GM23248 (cell line): ENCODE measurements at regions not wholly inside any gene's neighbourhood (a gene's known extent, or its start where the extent isn't known, plus 50 kb on each side); places are given as distances from the start of the nearest gene placed in this dataset.

ENCODE experiments used
- DNase-seq: peaks from one replicate; pipeline ENCODE4 v3.0.0-alpha.2; 2015
- H2AFZ ChIP-seq: fragments of 200-600 bp; sonication (generic); 2 replicates; pipeline ENCODE4 v1.6.1; 2016; ENCODE audit warnings: antibody characterized with exemption
- H3F3A ChIP-seq: fragments of 200-600 bp; sonication (generic); 2 replicates; pipeline ENCODE4 v1.6.1; 2016; ENCODE audit warnings: mild to moderate bottlenecking, antibody characterized with exemption, mixed run types; ENCODE audit not compliant: insufficient read depth
- H3K27ac ChIP-seq: fragments of 200-600 bp; sonication (generic); 2 replicates; pipeline ENCODE4 v1.5.1; 2016; ENCODE audit warnings: mild to moderate bottlenecking
- H3K27me3 ChIP-seq: fragments of 200-600 bp; sonication (generic); replicated peaks from 2 replicates; pipeline ENCODE4 v1.6.1; 2016; ENCODE audit warnings: mild to moderate bottlenecking; ENCODE audit not compliant: insufficient read depth
- H3K36me3 ChIP-seq: fragments of 200-600 bp; sonication (generic); 2 replicates; pipeline ENCODE4 v1.6.1; 2016; ENCODE audit warnings: low read depth, mild to moderate bottlenecking
- H3K4me1 ChIP-seq: fragments of 200-600 bp; sonication (generic); 2 replicates; pipeline ENCODE4 v1.6.1; 2016; ENCODE audit warnings: mild to moderate bottlenecking; ENCODE audit not compliant: insufficient read depth
- H3K4me2 ChIP-seq: fragments of 200-600 bp; sonication (generic); one replicate; pipeline ENCODE4 v1.6.1; 2016; ENCODE audit warnings: mild to moderate bottlenecking; ENCODE audit not compliant: unreplicated experiment
- H3K4me3 ChIP-seq: fragments of 200-600 bp; sonication (generic); 2 replicates; pipeline ENCODE4 v1.5.1; 2016; ENCODE audit warnings: mild to moderate bottlenecking
- H3K79me2 ChIP-seq: fragments of 200-600 bp; sonication (generic); 2 replicates; pipeline ENCODE4 v1.6.1; 2016; ENCODE audit warnings: mild to moderate bottlenecking; ENCODE audit not compliant: insufficient read depth
- H3K9ac ChIP-seq: fragments of 200-600 bp; sonication (generic); 2 replicates; pipeline ENCODE4 v1.6.1; 2016; ENCODE audit warnings: mild to moderate bottlenecking
- H3K9me2 ChIP-seq: fragments of 200-600 bp; sonication (generic); 2 replicates; pipeline ENCODE4 v1.6.1; 2016; ENCODE audit warnings: mixed run types, mild to moderate bottlenecking, moderate library complexity; ENCODE audit not compliant: insufficient read depth
- H3K9me3 ChIP-seq: fragments of 200-600 bp; sonication (generic); one replicate; pipeline ENCODE4 v1.6.1; 2017; ENCODE audit warnings: low read depth
- H4K20me1 ChIP-seq: fragments of 200-600 bp; sonication (generic); 2 replicates; pipeline ENCODE4 v1.6.0; 2016; ENCODE audit not compliant: insufficient read depth
- EZH2 ChIP-seq: fragments of 200-600 bp; sonication (generic); IDR thresholded peaks from 2 replicates; pipeline ENCODE4 v1.6.1; 2018; ENCODE audit warnings: antibody characterized with exemption, mild to moderate bottlenecking; ENCODE audit not compliant: insufficient read depth, poor library complexity, severe bottlenecking
- EZH2phosphoT487 ChIP-seq: fragments of 200-600 bp; sonication (generic); IDR thresholded peaks from 2 replicates; pipeline ENCODE4 v1.6.1; 2018; ENCODE audit warnings: antibody characterized with exemption, moderate library complexity, mild to moderate bottlenecking, low read depth; ENCODE audit not compliant: insufficient read depth
- WGBS, 2 experiments: methylation state at CpG; one replicate each; pipeline ENCODE4 v1.1.6; 2015 to 2017; ENCODE audit warnings: low lambda C conversion rate in 2 of 2, low coverage in 1 of 2; ENCODE audit errors: missing lambda C conversion rate in 2 of 2; 5-methylcytosine and 5-hydroxymethylcytosine counted together
- in situ Hi-C: fragments of 300-500 bp; cut with MboI; formaldehyde crosslinking; loops from 2 replicates; pipeline ENCODE4 v1.15.0; 2020

DNA sequence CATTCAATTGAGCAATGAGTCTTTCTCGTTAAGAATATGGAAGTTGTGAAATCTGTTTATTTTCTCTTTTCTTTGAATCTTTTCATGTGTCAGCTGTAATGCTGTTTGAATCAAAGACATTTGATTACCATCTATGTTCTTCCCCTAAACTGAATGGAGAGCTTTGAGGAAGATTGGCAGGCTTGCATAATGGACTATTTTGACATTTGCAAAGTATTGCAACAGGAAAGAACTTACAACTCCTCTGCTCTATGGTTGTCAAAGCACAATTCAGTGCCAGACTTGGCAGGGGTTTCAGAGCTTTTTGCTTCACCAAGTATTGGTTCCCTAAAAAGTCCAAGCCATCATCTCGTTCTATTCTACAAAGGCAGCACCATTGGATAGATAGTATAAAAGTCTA, 549.0 kb upstream of the NUDT12 start:
- no peaks in the 10 kb centered on the region for H3F3A ChIP-seq
- no peak overlapping the region for H3K4me2 ChIP-seq
- in situ Hi-C loops = no loop called here
- H3K27ac ChIP-seq = no peak overlapping the region
- WGBS, 2 experiments = 6 to 8% methylated on average over 2 of the region's 2 CpGs
- no peaks in the 10 kb centered on the region; the same call in 1 of the 2 replicates for H3K4me1 ChIP-seq
- DNase-seq = no peak
- H3K9me2 ChIP-seq = no peaks in the 10 kb centered on the region
- H4K20me1 ChIP-seq = no peaks in the 10 kb centered on the region; the same call in 1 of the 2 replicates
- H3K9me3 ChIP-seq = peaks cover 3% of the 10 kb centered on the region
- no peaks in the 10 kb centered on the region for H3K36me3 ChIP-seq
- H3K4me3 ChIP-seq = no peak overlapping the region
- H2AFZ ChIP-seq = no peak overlapping the region
- no peaks in the 10 kb centered on the region for H3K27me3 ChIP-seq
- H3K9ac ChIP-seq = no peak overlapping the region
- TF ChIP-seq EZH2 (no peak), EZH2phosphoT487 (no peak)
- H3K79me2 ChIP-seq = no peaks in the 10 kb centered on the region

DNA sequence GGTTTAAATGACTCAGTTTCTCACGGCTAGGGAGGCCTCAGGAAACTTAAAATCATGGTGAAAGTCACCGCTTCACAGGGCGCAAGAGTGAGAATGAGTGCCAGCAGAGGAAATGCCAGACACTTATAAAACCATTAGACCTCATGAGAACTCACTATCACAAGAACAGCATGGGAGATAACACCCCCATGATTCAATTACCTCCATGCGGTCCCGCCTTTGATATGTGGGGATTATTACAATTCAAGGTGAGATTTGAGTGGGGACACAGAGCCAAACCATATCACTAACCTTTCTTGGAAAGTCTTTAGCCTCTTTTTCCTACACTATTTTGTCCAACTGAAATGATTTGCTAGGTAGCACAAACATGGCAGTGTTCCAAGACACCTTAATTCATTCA, 533.9 kb upstream of the NUDT12 start:
- no peaks in the 10 kb centered on the region for H3K9me2 ChIP-seq
- no peak overlapping the region for H3K27ac ChIP-seq
- 33 to 35% methylated on average over 5 of the region's 5 CpGs for WGBS, 2 experiments
- no peaks in the 10 kb centered on the region for H3K4me1 ChIP-seq
- no peaks in the 10 kb centered on the region for H3K27me3 ChIP-seq
- no peaks in the 10 kb centered on the region for H3K9me3 ChIP-seq
- H3K36me3 ChIP-seq = no peaks in the 10 kb centered on the region
- no peak overlapping the region for H3K9ac ChIP-seq
- TF ChIP-seq EZH2 = no peak
- no peak for TF ChIP-seq EZH2phosphoT487
- no peaks in the 10 kb centered on the region for H3F3A ChIP-seq
- H3K79me2 ChIP-seq = no peaks in the 10 kb centered on the region
- no peak overlapping the region for H2AFZ ChIP-seq
- no peaks in the 10 kb centered on the region for H4K20me1 ChIP-seq
- no peak overlapping the region for H3K4me3 ChIP-seq
- no peak overlapping the region for H3K4me2 ChIP-seq
- in situ Hi-C loops = no loop called here
- DNase-seq = no peak

DNA sequence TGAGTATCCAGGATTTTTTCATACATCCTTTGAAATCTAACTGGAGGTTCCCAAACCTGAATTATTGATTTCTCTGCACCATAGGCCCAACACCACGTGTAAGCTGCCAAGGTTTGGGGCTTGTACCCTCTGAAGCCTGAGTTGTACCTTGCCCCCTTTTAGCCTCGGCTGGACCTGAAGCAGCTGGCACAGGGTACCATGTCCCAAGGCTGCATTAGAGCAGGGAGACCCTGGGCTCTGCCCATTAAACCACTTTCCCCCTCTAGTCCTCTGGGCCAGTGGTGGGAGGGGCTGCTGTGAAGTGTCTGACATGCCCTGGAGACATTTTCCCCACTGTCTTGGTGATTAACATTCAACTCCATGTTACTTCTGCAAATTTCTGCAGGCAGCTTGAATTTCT, 532.9 kb upstream of the NUDT12 start:
- H3K4me1 ChIP-seq = no peaks in the 10 kb centered on the region
- H3K9me3 ChIP-seq = no peaks in the 10 kb centered on the region
- in situ Hi-C loops = no loop called here
- H3K27ac ChIP-seq = no peak overlapping the region
- no peak overlapping the region for H3K9ac ChIP-seq
- no peak for DNase-seq
- H3K4me3 ChIP-seq = no peak overlapping the region
- H3F3A ChIP-seq = no peaks in the 10 kb centered on the region
- no peaks in the 10 kb centered on the region for H3K27me3 ChIP-seq
- WGBS, 2 experiments = 6 to 19% methylated on average over 2 of the region's 2 CpGs
- H3K9me2 ChIP-seq = no peaks in the 10 kb centered on the region
- no peaks in the 10 kb centered on the region for H3K79me2 ChIP-seq
- H2AFZ ChIP-seq = no peak overlapping the region
- no peaks in the 10 kb centered on the region for H4K20me1 ChIP-seq
- no peak for TF ChIP-seq EZH2phosphoT487
- H3K4me2 ChIP-seq = no peak overlapping the region
- H3K36me3 ChIP-seq = no peaks in the 10 kb centered on the region

GRCh38 chr5:104088876-104089778, 526.5 kb upstream of the NUDT12 start:
- no peak for DNase-seq
- H3K27me3 ChIP-seq = no peaks in the 10 kb centered on the region
- no peaks in the 10 kb centered on the region for H3K79me2 ChIP-seq
- no peak overlapping the region for H3K4me3 ChIP-seq
- H3K4me2 ChIP-seq = no peak overlapping the region
- no peak overlapping the region for H2AFZ ChIP-seq
- H3K27ac ChIP-seq = no peak overlapping the region
- H3K9ac ChIP-seq = no peak overlapping the region
- H3K4me1 ChIP-seq = no peaks in the 10 kb centered on the region
- no peaks in the 10 kb centered on the region for H3K9me3 ChIP-seq
- no peak for TF ChIP-seq EZH2phosphoT487
- no peak for TF ChIP-seq EZH2
- H3K9me2 ChIP-seq = no peaks in the 10 kb centered on the region
- H4K20me1 ChIP-seq = no peaks in the 10 kb centered on the region
- no peaks in the 10 kb centered on the region for H3K36me3 ChIP-seq
- no peaks in the 10 kb centered on the region for H3F3A ChIP-seq
- WGBS, 2 experiments = 19 to 25% methylated on average over 10 of the region's 10 CpGs
- in situ Hi-C loops = no loop called here
